NCI-H524 treated with DMSO at 0.1 percent for 48 hours (cell line): ENCODE measurements at regions not wholly inside any gene's neighbourhood (a gene's known extent, or its start where the extent isn't known, plus 50 kb on each side); places are given as distances from the start of the nearest gene placed in this dataset.

ENCODE experiments used
- DNase-seq: peaks from one replicate; lab custom pipeline; 2025; lab: John Stamatoyannopoulos, UW

- DNase-seq, result peak; percentile 91
Observed at GRCh38 chr11:30089921-30090320, 73.1 kb upstream of the KCNA4 start.

GRCh38 chr11:30091246-30091645 lies 74.4 kb upstream of the KCNA4 start:
- no peak for DNase-seq

DNA sequence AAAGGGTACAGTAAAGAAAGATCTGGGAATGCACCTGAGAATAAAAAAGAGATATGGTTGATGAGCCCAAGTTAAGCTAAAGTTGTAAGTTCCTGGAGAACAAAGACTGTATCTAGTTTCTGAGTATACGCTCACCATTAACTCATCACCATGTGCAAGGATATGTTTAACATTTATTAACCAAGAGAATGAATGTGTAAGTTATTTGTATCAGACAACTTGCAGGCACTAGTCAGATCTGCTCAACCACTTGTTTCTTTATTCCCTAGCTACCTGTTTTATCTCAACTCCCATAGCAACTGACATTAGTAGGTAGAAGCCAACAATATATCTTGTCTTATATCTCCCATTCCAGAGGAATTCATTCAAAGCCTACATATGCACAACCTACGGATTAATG lies 74.9 kb upstream of the KCNA4 start:
- no peak for DNase-seq

GRCh38 chr11:30092518-30092917 lies 75.7 kb upstream of the KCNA4 start:
- no peak for DNase-seq

DNA sequence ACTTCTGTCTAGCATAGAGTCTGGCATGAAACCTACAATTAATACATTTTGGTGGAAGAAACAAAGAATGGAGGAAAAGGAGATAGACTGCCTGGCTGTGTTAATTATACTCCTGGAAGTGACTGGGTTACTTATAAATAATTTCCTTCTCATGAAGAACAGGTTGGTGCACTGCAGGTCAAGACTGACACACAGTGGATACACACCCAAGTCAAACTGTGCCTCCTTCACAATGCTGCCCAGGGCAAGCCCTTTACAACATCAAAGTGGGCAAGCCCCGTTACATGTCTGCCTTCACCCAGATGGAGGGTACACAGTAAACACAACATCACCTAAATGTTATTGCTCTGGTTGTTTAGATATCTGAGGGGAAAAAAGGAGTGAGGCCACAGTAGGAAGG lies 83.7 kb upstream of the KCNA4 start:
- DNase-seq, result no peak

- DNase-seq, result no peak
Observed at GRCh38 chr11:30106222-30107181, 89.7 kb upstream of the KCNA4 start.

DNA sequence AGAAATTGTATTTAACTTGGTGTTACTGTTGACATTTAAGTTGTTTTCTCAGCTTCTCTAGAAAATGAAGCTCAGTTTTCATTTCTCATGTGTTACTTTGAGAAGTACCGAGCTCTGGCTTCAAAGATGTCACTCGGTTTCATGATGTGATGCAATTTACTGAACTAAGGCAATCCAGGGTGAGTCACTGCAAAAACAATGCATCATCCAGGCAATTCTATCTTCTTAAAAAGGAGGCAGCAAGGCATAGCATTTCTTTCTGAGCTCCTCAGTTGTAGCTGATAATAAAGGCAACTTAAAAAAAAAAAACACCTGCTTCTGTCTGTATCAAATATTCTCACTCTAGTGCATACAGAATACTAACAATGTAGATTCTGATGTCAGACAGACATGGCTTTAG lies 91.1 kb upstream of the KCNA4 start:
- DNase-seq, result no peak

DNA sequence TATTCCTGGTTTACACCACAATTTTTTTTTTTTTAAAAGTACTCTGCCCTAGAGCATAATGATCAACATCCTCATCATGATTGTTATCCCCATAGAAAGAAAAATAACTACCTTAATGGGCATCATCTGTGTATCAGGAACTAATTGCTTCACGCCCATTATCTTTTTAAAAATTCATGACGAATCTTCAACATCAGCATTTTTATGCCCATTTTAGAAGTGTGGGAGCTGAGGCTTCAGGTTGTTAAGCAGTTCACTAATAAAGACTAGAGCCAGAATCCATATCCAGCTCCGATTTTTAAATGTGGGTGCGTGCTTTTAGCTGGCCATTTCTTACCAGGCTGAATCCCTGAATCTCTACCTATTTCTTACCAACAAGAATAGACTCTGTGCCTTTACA lies 92.9 kb upstream of the KCNA4 start:
- no peak for DNase-seq

GRCh38 chr11:30110691-30111090 lies 93.9 kb upstream of the KCNA4 start:
- no peak for DNase-seq

GRCh38 chr11:30111786-30112185 lies 95.0 kb upstream of the KCNA4 start:
- DNase-seq, result no peak

- no peak for DNase-seq
Observed at GRCh38 chr11:30113326-30113898, 96.6 kb upstream of the KCNA4 start.

- DNase-seq, result no peak
Observed at GRCh38 chr11:30116512-30116911, 99.7 kb upstream of the KCNA4 start.

DNA sequence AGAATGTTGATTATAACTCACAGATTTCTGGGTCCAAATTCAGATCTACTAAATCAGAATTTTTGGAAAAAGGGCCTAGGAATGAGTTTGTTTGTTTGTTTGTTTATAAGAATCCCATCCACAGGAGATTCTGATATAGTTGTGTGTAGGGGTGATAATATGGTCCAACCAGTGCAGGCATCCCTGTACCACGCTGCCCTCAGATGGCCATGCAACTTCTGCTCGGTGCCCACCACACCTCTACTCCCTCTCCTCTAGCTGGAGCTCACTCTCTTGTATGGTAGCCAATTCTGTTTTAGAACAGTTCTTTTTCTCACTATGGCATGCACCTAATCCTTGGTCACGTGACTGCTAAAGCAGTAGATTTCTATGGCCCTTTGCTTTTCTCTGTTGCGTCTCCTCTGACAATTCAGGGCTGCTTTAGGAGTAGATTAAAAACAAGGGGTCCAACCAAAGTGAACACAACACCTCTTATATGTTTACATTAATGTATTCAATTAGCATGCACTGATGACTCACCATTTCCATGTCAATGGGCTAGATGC lies 103.3 kb upstream of the KCNA4 start:
- no peak for DNase-seq

- DNase-seq, result no peak
Observed at GRCh38 chr11:30125456-30125855, 105.4 kb upstream of the FSHB start.

- DNase-seq, result no peak
Observed at GRCh38 chr11:30128269-30128932, 102.4 kb upstream of the FSHB start.

GRCh38 chr11:30131535-30131934 lies 99.3 kb upstream of the FSHB start:
- DNase-seq, result no peak

DNA sequence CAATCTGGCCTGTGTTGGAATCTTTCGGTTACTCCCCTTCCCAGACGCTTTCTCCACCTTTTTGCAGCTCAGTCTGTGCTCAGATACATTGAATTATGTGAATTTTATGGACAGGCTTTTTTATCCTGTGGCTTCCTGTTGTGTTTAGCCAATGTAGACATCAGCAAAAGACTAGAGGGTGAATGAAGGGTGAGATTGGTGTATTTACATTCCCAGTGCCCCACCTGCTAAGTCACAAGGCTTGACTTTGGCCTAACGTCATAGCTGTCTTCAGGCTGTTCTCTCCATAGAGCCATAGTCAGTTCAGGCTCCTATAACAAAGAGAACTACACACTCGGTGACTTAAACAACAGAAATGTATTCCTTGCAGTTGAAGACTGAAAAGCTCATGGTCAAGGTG lies 97.5 kb upstream of the FSHB start:
- no peak for DNase-seq

GRCh38 chr11:30143098-30143705 lies 87.6 kb upstream of the FSHB start:
- DNase-seq, result no peak

GRCh38 chr11:30147293-30147692 lies 83.5 kb upstream of the FSHB start:
- DNase-seq, result no peak

DNA sequence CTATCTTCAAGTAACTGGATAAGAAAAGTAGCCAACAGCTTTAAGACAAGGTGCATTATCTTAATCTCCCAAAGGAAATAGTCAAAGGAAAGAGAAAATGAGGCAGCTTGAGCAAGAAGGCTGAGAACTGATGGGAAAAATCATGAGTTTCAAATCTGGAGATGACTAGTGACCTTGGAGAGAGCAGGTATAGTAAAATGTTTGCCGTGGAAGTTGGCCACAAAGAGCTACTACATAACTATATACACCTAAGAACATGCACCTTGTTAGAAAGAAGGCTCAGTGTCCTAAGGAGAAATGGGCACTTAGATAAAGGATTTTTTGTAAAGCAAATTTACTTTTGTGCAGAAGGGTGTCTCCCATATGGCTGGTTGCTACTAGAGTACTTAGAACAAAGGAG lies 80.8 kb upstream of the FSHB start:
- no peak for DNase-seq

DNA sequence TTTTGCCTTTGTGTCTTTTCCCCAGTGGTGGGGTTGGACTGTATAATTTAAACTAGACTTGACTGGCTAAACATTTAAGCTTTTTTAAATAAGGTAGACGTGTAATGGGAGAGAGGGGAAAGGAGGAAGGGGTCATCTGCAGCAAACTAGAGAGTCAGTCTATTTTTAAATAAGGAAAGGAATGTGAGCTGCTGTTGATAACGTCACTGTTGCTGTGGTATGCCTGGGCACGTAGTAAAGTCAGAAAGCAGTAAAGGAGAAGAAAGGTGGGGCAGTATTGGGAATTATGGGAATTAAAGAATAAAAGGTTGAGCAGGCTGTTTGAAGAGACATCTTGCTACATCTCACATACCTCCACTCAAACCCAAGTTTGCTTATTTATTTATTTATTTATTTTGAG lies 80.4 kb upstream of the FSHB start:
- DNase-seq, result no peak

DNA sequence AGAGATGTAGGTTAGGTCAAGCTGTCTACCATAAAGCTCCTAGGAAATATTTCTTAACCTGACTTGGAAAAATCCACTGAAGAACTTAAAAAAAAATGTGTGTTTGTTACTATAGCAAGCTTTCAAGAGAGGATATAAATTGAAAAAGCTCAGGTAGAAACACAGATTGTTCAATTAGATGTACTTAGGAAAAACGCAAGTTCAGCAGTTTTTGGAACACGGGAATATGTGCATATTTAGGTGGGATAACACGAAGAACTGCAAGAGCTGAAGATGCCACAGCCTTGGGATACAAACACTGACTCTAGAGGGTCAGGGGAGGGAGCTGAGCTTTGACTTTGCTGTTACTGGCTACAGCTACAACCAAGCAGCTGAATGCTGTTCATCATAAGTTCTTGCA lies 77.8 kb upstream of the FSHB start:
- no peak for DNase-seq
